ENCODE measurements at regions not wholly inside any gene's neighbourhood (a gene's known extent, or its start where the extent isn't known, plus 50 kb on each side); places are given as distances from the start of the nearest gene placed in this dataset.
"Not testable (repeated sequence)": the region's sequence is repeated elsewhere in the genome, so short reads cannot be mapped to it uniquely, and the experiment has no call there.

GRCh38 chrX:145393702-145394235 is 146.5 kb downstream of the SPANXN1 start:
- no peak for FAIRE-seq

DNA sequence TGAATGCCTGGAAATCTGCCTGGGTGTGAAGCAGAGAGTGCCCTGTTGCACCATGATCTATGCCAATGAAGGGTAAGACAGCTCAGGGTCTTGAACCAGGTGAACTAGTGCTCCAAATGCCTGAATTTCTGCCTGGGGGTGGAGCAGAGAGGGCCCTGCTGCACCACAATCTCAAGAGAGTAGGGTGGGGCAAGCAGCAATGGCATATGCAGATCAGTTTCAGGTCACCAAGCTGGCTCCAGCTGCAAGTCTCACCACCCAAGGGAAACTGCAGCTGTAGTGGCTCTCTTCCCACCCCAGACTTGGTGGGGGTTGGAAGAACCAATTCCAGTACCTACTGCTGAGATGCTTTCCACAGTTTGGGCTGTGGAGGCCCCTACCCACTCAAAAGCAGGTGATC is 147.0 kb downstream of the SPANXN1 start:
- FAIRE-seq, result no peak

DNA sequence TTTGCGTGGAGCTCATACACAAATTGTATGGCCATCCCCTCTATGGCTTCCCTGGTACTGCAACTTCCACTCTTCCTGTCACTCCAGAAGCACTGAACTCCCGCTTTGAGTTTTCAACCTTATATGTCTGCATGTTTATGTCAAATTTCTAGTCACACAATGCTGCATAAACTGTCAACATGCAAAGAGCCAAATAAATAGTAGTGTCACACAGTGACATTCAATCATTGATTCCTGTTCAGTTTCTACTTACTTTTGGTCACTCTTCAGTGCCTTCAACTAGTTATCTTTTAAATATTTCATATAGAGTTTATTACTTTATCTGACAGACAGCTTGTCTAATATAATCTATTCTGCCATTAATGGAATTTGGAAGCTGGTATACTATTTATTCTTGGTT is 149.3 kb downstream of the SPANXN1 start:
- FAIRE-seq, result no peak

GRCh38 chrX:145405012-145405411 is 157.7 kb downstream of the SPANXN1 start:
- FAIRE-seq, result peak; percentile 84

DNA sequence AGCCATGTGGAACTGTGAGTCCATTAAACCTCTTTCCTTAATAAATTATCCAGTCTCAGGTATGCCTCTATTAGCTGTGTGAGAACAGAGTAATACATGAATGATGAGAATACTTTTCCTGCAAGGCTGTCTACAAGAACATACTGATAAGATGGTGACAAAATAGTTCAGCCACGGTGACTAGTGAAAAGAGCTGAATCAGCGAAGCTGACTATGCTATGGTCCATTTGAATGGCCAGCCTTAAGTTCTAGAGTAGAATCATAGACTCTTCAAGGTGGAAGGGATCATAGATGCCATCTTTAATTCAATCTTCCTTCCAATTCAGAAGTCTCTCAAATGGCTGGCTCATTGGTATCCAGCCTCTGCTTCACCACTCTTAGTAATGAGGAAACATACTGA is 163.3 kb downstream of the SPANXN1 start:
- no peak for FAIRE-seq

- FAIRE-seq, result not testable (repeated sequence)
Measured at GRCh38 chrX:145436211-145436610, 188.9 kb downstream of the SPANXN1 start.

GRCh38 chrX:145464650-145465049 is 217.3 kb downstream of the SPANXN1 start:
- no peak for FAIRE-seq

- no peak for FAIRE-seq
Measured at GRCh38 chrX:145475725-145476124, 228.4 kb downstream of the SPANXN1 start.

DNA sequence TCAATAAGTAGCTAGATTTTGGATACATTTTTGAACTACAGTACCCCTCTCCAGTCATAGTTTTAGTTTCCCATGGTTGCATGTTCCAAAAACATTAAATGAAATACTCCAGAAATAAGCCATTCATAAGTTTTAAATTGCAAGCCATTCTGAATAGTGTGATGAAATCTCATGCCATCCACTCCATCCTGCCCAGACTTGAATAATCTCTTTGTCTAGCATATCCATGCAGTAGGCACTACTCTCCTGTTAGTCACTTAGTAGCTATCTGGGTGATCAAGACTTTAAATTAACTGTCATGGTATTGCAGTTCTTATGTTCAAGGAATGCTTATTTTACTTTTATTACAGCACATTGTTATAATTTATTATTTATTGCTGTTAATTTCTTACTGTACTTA is 237.4 kb downstream of the SPANXN1 start:
- no peak for FAIRE-seq

DNA sequence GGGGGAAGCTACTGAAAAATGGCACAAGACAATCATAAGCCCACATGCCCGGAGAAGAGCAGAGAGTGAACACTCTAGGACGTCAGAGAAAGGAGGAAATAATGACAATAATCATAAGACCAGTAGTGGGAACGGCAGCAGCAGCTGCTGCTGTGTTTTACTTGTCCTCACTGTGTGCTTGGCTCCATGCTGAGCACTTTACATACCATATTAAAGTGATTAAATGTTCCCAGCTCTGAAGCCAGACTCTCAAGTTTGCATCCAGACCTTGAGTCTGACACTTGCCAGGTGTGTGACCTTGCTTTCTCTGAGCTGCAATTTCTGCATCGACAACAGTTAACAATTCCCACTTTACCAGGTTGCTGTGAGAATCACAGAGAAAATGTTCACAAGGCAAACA is 255.4 kb downstream of the SPANXN1 start:
- no peak for FAIRE-seq

DNA sequence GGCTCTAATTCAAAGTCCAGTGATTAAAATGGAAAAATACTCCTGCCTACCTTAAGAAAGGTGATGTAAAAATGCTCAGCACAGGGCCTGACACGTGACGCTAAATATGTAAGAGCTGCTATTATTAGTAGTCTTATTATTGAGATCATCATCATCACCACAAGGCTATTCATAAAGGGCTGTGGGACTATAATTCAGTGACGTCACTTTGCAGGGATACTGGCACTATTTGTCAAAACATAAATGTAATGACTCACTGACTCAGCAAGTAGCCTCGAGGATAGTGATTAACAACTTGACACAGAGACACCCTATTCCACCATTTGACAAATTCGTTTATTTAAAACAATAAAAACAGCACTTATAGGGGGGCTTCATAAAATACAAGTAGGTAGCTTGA is 258.9 kb downstream of the SPANXN1 start:
- FAIRE-seq, result no peak

DNA sequence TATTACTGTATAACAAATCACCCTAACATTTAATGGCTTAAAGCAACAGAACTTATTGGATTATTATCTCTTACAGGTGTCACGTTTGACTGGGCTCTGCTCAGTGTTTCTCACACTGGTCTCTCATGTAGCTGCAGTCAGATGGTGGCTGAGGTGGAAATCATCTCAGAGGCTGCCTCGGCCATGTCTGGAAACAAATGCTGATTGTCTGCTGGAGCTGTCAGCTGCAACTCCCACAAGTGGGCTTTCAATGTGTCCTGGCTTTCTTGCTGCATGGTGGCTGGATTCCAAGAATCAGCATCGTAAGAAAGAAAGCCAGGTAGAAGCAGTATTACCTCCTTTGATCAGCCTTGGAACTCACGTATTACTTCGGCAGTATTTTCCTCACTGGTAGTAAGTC is 277.6 kb downstream of the SPANXN1 start:
- FAIRE-seq, result no peak

- peak; percentile 27 for FAIRE-seq
Measured at GRCh38 chrX:145532176-145532780, 285.0 kb downstream of the SPANXN1 start.

GRCh38 chrX:145533534-145533933 is 284.1 kb upstream of the SLITRK2 start:
- no peak for FAIRE-seq

DNA sequence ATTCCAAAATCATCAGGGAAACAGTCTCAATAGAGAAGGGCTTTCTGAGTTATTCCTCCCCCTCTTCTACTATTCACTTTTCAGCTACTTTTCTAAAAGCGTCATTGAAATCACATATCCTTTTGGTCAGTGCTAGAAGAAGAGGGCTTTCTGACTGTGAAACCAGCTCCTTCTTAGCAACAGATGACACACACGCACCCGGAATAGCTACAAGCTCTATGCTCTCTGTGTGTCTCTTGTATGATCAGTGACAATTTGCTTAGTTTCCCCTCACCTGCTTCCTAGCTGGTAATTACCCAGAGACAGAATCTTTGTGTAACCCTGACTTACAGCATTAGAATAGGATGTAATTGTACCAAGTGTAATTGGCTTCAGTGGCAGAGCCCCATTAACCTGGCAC is 268.1 kb upstream of the SLITRK2 start:
- no peak for FAIRE-seq

DNA sequence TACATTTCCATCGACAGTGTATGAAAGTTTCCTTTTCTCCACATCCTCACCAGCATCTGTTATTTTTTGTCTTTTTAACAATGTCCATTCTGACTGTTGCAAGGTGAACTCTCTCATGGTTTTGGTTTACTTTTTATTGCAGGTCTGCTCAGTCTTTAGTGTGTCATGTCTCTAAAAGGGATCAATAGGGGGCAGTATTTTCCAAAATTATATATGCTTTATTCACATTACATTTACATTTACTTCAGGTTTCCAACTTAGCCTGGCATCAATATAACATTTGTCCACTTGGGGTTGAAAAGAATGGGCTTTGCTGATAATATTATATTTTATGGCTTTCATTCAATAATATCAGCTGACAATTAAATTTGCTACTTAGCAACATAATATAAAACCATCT is 265.0 kb upstream of the SLITRK2 start:
- FAIRE-seq, result no peak

- no peak for FAIRE-seq
Measured at GRCh38 chrX:145553702-145554101, 263.9 kb upstream of the SLITRK2 start.

DNA sequence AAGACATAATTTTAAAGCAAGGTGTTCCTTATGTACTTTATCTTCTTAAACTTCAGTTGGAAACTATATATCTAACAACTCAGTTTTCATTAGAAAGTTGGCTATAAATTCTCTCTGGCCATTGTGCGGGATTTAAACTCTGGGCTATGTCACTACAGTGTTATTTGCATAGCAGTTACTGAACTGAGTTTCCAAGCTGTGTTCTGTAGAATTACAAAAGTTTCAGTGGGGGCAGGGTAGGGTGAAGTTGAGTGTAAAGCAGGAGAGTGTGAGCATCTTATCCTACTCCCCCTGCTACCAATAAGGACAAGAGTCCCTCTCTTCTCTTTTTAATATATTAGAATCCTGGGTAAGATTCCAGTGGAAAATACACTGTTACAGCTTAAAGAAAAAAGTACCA is 254.5 kb upstream of the SLITRK2 start:
- no peak for FAIRE-seq

DNA sequence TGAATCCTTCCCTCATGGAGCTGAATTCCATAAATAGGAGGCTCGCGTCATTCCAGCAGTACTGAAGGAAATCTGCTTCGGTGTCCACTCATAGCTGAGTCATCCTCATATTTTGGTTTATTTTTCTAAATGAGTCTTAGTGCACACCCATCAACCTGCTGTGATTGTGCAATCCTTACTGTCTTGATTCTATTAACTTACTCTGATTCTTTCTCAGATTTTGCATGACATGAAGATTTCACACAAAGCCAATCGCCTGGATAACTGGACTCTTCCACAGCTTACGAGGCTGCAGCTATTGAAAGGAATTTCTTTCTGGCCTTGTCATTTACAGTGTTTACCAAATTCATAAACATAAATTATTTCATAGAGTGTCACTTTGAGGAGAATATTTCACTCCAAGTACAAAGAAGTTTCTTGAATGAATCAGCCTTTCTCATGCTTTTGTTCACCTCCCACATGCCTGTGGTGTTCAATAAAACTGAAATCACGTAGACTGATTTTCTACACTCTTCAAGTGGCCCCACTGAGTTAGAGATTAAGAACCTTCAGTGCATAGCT is 207.6 kb upstream of the SLITRK2 start:
- FAIRE-seq, result no peak

DNA sequence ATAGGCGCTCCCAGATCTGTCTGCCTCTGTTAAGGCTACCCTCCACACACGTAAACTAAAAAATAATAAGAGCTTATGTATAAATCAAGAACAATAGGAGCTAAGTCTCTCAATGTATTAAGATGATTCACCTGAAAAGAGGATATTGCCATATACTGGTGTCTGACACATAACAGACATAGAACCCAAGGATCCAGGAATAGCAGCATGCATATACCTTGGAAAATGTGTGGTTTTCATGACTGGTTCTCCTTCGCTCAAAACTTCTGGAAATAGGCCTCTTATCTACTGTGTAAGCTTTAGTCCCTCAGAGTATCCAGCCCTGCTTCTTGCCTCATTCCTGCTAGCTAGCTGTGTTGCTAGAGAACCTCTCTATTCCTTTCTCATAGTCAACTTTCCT is 203.7 kb upstream of the SLITRK2 start:
- no peak for FAIRE-seq

DNA sequence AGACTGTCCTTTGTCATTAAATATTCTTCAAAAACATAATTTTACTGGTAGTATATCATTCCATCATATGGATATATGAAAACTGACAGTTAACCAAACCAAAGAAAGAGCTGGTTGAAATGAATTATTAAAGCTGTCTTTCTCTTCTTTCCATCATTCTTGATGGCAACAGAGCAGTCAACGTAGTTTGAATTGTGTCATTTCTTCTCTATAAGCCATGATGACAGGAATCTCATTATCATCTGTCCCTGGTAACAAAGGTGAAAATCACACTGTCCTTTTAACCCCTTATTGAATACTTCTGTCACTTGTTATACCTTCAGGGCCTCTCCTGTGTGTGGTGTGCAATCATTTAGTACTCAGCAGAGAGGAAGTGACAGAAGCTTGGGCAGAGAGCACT is 197.0 kb upstream of the SLITRK2 start:
- no peak for FAIRE-seq

DNA sequence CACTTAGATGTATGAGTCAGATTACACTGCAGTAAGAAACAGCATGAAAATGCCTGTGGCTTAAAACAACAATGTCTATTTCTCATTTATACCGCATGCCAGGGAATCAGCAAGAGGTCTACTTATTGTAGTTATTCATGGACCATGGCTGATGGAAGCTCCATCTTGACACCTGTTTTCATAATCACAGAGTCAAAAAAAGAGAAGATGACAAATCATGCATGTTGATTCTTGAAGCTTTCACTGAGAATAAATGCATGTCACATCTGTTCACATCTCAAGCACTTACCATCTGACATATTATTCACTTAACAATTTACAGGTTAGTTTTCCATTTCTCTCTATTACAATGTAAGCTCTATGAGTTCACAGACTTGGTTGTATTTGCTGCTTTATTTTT is 194.2 kb upstream of the SLITRK2 start:
- no peak for FAIRE-seq

GRCh38 chrX:145630081-145630480 is 187.5 kb upstream of the SLITRK2 start:
- FAIRE-seq, result no peak

- FAIRE-seq, result no peak
Measured at GRCh38 chrX:145630806-145631435, 186.7 kb upstream of the SLITRK2 start.

Data from islet of Langerhans (tissue), 1 donor.